Thoracic aorta (tissue), 2 donors: ENCODE measurements at regions not wholly inside any gene's neighbourhood (a gene's known extent, or its start where the extent isn't known, plus 50 kb on each side); places are given as distances from the start of the nearest gene placed in this dataset.

ENCODE experiments used
- ATAC-seq: fragments of 150-250 bp; one replicate; pipeline ENCODE4 v1.8.0; 2017; ENCODE audit warnings: low read depth; ENCODE audit not compliant: insufficient number of reproducible peaks, low FRiP score
- DNase-seq: peaks from one replicate; pipeline ENCODE4 v3.0.0-alpha.2; 2020; ENCODE audit warnings: low spot score
- H3K27ac ChIP-seq, 2 donors: fragments of 200-600 bp; sonication (generic); 1 replicate in 1 of 2; 2 replicates in 1 of 2; pipeline ENCODE4 v1.5.1; 2016; ENCODE audit warnings: mild to moderate bottlenecking in 2 of 2, moderate library complexity in 2 of 2
- H3K27me3 ChIP-seq: fragments of 200-600 bp; sonication (generic); replicated peaks from 2 replicates; pipeline ENCODE4 v1.6.0; 2016; ENCODE audit warnings: mild to moderate bottlenecking; ENCODE audit not compliant: insufficient read depth
- H3K36me3 ChIP-seq: fragments of 200-600 bp; sonication (generic); one replicate; pipeline ENCODE4 v1.5.1; 2016
- H3K4me1 ChIP-seq, 2 donors: fragments of 200-600 bp; sonication (generic); 1 replicate in 1 of 2; 2 replicates in 1 of 2; pipeline versions ENCODE4 v1.5.1 to v1.6.0; 2016; ENCODE audit warnings: low read depth in 2 of 2, mild to moderate bottlenecking in 1 of 2; ENCODE audit not compliant: control insufficient read depth in 1 of 2
- H3K4me3 ChIP-seq: fragments of 200-600 bp; sonication (generic); 2 replicates; pipeline ENCODE4 v1.5.1; 2016; ENCODE audit warnings: mild to moderate bottlenecking
- H3K9me3 ChIP-seq: fragments of 200-600 bp; sonication (generic); 2 replicates; pipeline ENCODE4 v1.5.1; 2016
- CTCF ChIP-seq: fragments of 200-600 bp; sonication (generic); IDR thresholded peaks from one replicate; pipeline ENCODE4 v1.5.1; 2019; ENCODE audit warnings: antibody characterized with exemption

DNA sequence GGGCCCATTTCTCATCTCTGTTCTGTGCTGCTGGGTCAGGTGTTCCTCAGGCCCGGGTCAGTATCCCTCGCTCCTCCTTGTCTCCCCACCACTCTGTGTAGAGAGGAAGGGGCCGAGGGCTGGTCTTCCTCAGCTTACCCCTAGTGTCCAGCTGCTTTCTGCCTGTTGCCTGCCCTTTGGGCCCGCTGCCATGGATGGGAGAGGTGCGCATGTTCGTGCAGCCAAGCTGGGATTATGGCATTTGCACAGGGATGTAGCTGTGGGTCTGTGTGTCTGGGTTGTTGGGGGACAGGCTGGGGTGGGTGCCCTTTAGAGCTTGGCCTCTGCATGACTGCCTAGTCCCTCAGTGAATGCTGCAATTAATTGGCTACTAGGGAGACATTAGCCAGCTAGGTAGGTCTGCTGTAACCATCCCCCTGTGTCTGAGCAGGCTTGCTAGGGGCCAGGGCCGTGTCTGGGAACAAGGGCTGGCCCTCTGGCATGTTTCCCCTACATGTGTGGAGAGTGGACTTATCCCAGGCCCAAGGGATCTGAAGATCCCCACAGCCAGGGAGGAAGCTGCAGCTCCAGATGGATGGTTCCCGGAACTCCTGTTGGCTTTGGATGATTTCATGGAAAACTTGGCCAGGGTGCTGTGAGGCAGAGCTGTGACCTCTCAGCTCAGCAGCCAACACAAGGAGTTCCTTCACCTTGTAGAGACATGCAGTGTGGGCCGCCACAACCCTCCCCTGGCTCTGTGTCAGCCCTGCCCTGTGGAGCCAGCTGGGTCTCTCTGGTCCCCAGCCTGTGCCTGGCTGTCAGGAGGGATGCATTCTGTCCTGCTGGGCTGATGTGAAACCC, 161.9 kb downstream of the MACROH2A1 start:
- Histone ChIP-seq H3K4me3 (no peak overlapping the region), H3K9me3 (no peaks in the 10 kb centered on the region), H3K27ac (peak overlapping the region in 1 of 2 donors; percentile 49), H3K27me3 (no peaks in the 10 kb centered on the region), H3K4me1 (peaks cover 40 to 67% of the 10 kb centered on the region in 2 donors), H3K36me3 (no peaks in the 10 kb centered on the region)
- DNase-seq (no peak), ATAC-seq (no peak)
- TF ChIP-seq CTCF: no peak

DNA sequence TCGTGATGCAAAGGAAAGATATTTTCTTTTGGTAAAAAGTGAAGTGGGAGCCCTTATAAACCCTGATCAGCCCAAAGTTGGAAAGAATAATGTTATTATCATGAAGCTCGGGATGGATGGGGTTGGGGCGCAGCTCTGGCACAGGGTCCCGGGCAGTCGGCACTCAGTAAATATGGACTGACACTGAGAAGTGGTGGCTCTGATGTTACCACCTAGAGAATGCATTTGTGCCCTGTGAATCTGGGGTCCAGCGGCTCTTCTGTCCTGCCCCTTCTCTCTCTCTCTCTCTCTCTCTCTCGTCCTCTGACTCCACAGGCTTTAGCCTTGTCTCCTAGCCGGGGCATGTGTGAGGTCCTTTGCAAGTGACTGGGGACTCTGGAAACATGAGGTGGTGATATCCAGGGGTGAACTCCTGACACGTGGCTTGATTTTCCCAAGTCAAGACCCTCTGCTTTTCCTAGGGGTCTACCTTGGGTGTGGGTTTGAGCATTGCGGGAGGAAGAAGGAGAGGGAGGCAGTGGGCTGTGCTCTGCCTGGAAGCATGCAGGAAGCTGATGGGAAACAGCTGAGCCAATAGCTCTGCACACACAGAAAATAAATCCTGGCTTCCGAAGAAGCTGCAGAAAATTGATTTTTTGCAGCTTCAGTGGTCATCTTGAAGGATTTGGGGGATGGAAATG, 162.7 kb downstream of the MACROH2A1 start:
- TF ChIP-seq CTCF: no peak
- no peaks in the 10 kb centered on the region for H3K36me3 ChIP-seq
- H3K4me3 ChIP-seq: no peak overlapping the region
- ATAC-seq (no peak), DNase-seq (no peak)
- no peaks in the 10 kb centered on the region for H3K27me3 ChIP-seq
- no peak overlapping the region for H3K27ac ChIP-seq
- H3K9me3 ChIP-seq: no peaks in the 10 kb centered on the region
- H3K4me1 ChIP-seq: peaks cover 33 to 60% of the 10 kb centered on the region in 2 donors

DNA sequence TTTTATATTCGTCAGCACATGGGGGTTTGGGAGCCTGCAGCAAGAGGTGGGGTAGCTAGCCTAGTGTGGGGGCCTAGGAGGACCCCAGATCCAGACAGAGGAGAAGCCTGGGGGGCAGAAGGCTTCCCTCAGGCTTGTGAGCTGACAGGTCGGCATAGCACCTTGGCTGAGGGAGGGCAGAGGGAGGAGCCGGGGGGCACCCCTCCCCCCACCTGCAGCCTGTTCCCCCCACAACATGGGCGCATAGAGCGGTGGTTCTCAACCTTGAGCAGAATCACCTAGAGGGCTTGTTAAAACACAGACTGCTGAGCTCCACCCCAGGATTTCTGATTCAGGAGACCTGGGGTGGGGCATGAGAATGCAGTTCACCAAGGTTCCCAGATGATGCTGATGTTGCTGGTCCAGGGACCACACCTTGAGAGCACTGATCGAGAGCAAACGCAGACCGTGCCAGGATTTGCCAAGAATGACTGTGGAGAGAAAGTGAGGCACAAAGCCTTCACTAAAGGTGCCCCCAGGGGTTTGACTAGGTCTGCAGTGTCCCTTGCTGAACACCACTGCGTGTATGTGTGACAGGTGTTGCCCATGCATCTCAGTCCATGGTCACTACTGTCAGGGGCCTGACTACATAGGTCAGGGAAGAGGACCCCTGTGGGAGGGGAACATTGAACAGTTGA, 163.3 kb downstream of the MACROH2A1 start:
- H3K36me3 ChIP-seq: no peaks in the 10 kb centered on the region
- no peak for ATAC-seq
- no peaks in the 10 kb centered on the region for H3K9me3 ChIP-seq
- TF ChIP-seq CTCF: no peak
- no peak overlapping the region for H3K27ac ChIP-seq
- no peak overlapping the region for H3K4me3 ChIP-seq
- no peak for DNase-seq
- no peaks in the 10 kb centered on the region for H3K27me3 ChIP-seq
- peaks cover 30 to 59% of the 10 kb centered on the region in 2 donors for H3K4me1 ChIP-seq

DNA sequence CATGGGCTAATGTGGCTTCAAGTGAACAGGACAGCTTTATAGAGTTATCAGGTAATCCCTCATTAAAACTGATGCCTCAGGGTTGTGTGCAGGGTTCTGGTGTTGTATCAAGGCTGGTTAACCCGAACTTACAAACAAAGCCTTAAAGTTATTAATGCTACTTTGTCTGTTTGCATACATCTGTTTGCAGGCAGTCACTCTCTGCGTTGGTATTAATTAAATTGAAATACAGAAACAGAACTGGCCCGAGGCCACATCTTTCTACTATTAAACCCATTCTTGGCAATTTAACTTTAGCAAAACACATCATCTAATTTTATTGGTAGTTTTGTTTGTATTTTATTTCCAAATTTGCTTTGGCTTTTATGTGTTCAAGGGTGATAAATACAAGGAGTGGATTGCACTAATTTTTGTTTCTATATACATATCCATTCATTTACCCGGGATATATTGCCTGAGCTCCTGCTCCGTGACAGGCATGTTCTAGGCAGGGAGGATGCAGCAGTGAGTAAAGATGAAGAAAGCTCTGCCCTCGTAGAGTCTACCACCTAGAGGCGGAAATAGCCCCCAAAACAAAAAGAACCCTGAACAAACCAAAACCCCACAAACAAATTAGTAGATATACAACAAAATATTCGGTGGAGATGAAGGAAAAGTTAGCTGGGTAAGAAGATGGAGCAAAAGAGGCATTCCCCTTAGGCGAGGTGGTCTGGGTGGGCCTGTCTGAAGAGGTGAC, 164.2 kb downstream of the MACROH2A1 start:
- DNase-seq: no peak
- Histone ChIP-seq H3K4me3 (no peak overlapping the region), H3K4me1 (peaks cover 29 to 59% of the 10 kb centered on the region in 2 donors), H3K27ac (no peak overlapping the region), H3K36me3 (no peaks in the 10 kb centered on the region), H3K27me3 (no peaks in the 10 kb centered on the region), H3K9me3 (no peaks in the 10 kb centered on the region)
- no peak for ATAC-seq
- TF ChIP-seq CTCF: no peak
